SU-DHL-6 (cell line): ENCODE measurements at regions not wholly inside any gene's neighbourhood (a gene's known extent, or its start where the extent isn't known, plus 50 kb on each side); places are given as distances from the start of the nearest gene placed in this dataset.

Experiments used
- EZH2phosphoT487 ChIP-seq: fragments of 200-600 bp; sonication (generic), shearing (Covaris generic); conservative IDR thresholded peaks from 2 replicates; pipeline ENCODE4 v1.6.1; 2018; ENCODE audit warnings: mild to moderate bottlenecking, antibody characterized with exemption, low read length, moderate library complexity, mixed read lengths
- TF ChIP-seq, protein P1 (sequence below): fragments of 200-600 bp; sonication (generic); IDR thresholded peaks from one replicate; pipeline ENCODE4 v1.5.1; 2017; ENCODE audit warnings: antibody characterized with exemption, mild to moderate bottlenecking, low read length, moderate library complexity; ENCODE audit not compliant: insufficient read depth, poor library complexity, severe bottlenecking

DNA sequence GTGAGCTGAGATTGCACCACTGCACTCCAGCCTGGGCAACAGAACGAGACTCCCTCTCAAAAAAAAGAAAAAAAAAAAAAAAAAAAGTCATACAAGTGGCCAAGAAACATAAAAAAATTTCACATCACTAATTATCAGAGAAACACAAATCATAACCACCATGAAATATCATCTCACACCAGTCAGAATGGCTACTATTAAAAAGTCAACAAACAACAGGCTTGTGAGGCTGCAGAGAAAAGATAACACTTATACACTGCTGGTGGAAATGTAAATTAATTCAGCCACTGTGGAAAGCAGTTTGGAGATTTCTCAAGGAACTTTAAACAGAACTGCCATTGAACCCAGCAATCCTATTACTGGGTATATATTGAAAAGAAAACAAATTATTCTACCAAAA lies 291.1 kb upstream of the MCTP2 start:
- TF ChIP-seq, protein P1, sequence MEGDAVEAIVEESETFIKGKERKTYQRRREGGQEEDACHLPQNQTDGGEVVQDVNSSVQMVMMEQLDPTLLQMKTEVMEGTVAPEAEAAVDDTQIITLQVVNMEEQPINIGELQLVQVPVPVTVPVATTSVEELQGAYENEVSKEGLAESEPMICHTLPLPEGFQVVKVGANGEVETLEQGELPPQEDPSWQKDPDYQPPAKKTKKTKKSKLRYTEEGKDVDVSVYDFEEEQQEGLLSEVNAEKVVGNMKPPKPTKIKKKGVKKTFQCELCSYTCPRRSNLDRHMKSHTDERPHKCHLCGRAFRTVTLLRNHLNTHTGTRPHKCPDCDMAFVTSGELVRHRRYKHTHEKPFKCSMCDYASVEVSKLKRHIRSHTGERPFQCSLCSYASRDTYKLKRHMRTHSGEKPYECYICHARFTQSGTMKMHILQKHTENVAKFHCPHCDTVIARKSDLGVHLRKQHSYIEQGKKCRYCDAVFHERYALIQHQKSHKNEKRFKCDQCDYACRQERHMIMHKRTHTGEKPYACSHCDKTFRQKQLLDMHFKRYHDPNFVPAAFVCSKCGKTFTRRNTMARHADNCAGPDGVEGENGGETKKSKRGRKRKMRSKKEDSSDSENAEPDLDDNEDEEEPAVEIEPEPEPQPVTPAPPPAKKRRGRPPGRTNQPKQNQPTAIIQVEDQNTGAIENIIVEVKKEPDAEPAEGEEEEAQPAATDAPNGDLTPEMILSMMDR, result no peak
- no peak for TF ChIP-seq EZH2phosphoT487
